H54 (cell line): ENCODE measurements at regions not wholly inside any gene's neighbourhood (a gene's known extent, or its start where the extent isn't known, plus 50 kb on each side); places are given as distances from the start of the nearest gene placed in this dataset.

Source experiments
- DNase-seq: peaks from one replicate; pipeline ENCODE4 v3.0.0; 2011; ENCODE audit warnings: low spot score, mixed read lengths; ENCODE audit not compliant: insufficient read length
- FAIRE-seq: peaks from 3 replicates; lab custom pipeline; 2011; peaks lifted over from hg19 to GRCh38; lab: Jason Lieb, UNC
- POLR2A ChIP-seq: IDR thresholded peaks from 2 replicates; pipeline ENCODE4 v1.6.1; 2011; ENCODE audit warnings: low read depth, mild to moderate bottlenecking, low read length

GRCh38 chr18:55136258-55136657, 177.0 kb upstream of the CCDC68 start:
- no peak for DNase-seq
- FAIRE-seq = no peak
- TF ChIP-seq POLR2A = no peak

GRCh38 chr18:55133378-55133777, 174.1 kb upstream of the CCDC68 start:
- DNase-seq (no peak), FAIRE-seq (no peak)
- no peak for TF ChIP-seq POLR2A

- no peak for DNase-seq
- no peak for FAIRE-seq
- TF ChIP-seq POLR2A = no peak
Observed at GRCh38 chr18:55128437-55128836, 169.2 kb upstream of the CCDC68 start.

GRCh38 chr18:55124078-55124763, 165.0 kb upstream of the CCDC68 start:
- no peak for DNase-seq
- no peak for TF ChIP-seq POLR2A
- FAIRE-seq = no peak

GRCh38 chr18:55123361-55123760, 164.1 kb upstream of the CCDC68 start:
- no peak for FAIRE-seq
- TF ChIP-seq POLR2A = no peak
- no peak for DNase-seq

- FAIRE-seq (no peak), DNase-seq (no peak)
- TF ChIP-seq POLR2A = no peak
Observed at GRCh38 chr18:55121397-55122170, 162.3 kb upstream of the CCDC68 start.

- FAIRE-seq = no peak
- DNase-seq = no peak
- TF ChIP-seq POLR2A = no peak
Observed at GRCh38 chr18:55120896-55121295, 161.6 kb upstream of the CCDC68 start.

GRCh38 chr18:55119434-55119833, 160.2 kb upstream of the CCDC68 start:
- DNase-seq (no peak), FAIRE-seq (no peak)
- TF ChIP-seq POLR2A = no peak

GRCh38 chr18:55119016-55119415, 159.8 kb upstream of the CCDC68 start:
- FAIRE-seq = no peak

GRCh38 chr18:55116863-55117262, 157.6 kb upstream of the CCDC68 start:
- no peak for TF ChIP-seq POLR2A
- no peak for DNase-seq
- no peak for FAIRE-seq

More at GRCh38 chr18:55119016-55119415, 159.8 kb upstream of the CCDC68 start:
- TF ChIP-seq POLR2A = no peak
- DNase-seq = no peak

- DNase-seq (no peak), FAIRE-seq (no peak)
- TF ChIP-seq POLR2A = no peak
Observed at GRCh38 chr18:55115606-55116005, 156.3 kb upstream of the CCDC68 start.

GRCh38 chr18:55114876-55115275, 155.6 kb upstream of the CCDC68 start:
- FAIRE-seq = no peak
- DNase-seq = no peak
- no peak for TF ChIP-seq POLR2A

GRCh38 chr18:55113800-55114199, 154.5 kb upstream of the CCDC68 start:
- FAIRE-seq (no peak), DNase-seq (no peak)
- TF ChIP-seq POLR2A = no peak

- no peak for TF ChIP-seq POLR2A
- FAIRE-seq (no peak), DNase-seq (no peak)
Observed at GRCh38 chr18:55111271-55111670, 152.0 kb upstream of the CCDC68 start.

- FAIRE-seq = no peak
- DNase-seq = no peak
- TF ChIP-seq POLR2A = no peak
Observed at GRCh38 chr18:55110436-55110835, 151.2 kb upstream of the CCDC68 start.
